Renal cortical epithelial cell (primary cell): ENCODE measurements at regions not wholly inside any gene's neighbourhood (a gene's known extent, or its start where the extent isn't known, plus 50 kb on each side); places are given as distances from the start of the nearest gene placed in this dataset.
"Not testable (repeated sequence)": the region's sequence is repeated elsewhere in the genome, so short reads cannot be mapped to it uniquely, and the experiment has no call there.

Source experiments
- DNase-seq: peaks from one replicate; pipeline ENCODE4 v3.0.0-alpha.2; 2011; ENCODE audit warnings: low read depth

- peak; percentile 59 for DNase-seq
Observed at GRCh38 chr1:196160066-196160795, 448.0 kb downstream of the KCNT2 start.

GRCh38 chr1:196155586-196155985, 452.7 kb downstream of the KCNT2 start:
- DNase-seq = no peak

- DNase-seq = no peak
Observed at GRCh38 chr1:196152975-196153374, 455.3 kb downstream of the KCNT2 start.

- no peak for DNase-seq
Observed at GRCh38 chr1:196152086-196152485, 456.2 kb downstream of the KCNT2 start.

- peak; percentile 40 for DNase-seq
Observed at GRCh38 chr1:196148367-196148970, 459.8 kb downstream of the KCNT2 start.

- DNase-seq = no peak
Observed at GRCh38 chr1:196147530-196147929, 460.7 kb downstream of the KCNT2 start.

- not testable (repeated sequence) for DNase-seq
Observed at GRCh38 chr1:196145151-196145550, 463.1 kb downstream of the KCNT2 start.

- DNase-seq = no peak
Observed at GRCh38 chr1:196144588-196144987, 463.7 kb downstream of the KCNT2 start.

GRCh38 chr1:196143602-196144342, 464.5 kb downstream of the KCNT2 start:
- DNase-seq = no peak

GRCh38 chr1:196142111-196142640, 466.1 kb downstream of the KCNT2 start:
- DNase-seq = peak; percentile 5

GRCh38 chr1:196136396-196136795, 471.8 kb downstream of the KCNT2 start:
- peak; percentile 47 for DNase-seq

GRCh38 chr1:196131691-196132090, 476.5 kb downstream of the KCNT2 start:
- DNase-seq = no peak

GRCh38 chr1:196128835-196129234, 479.4 kb downstream of the KCNT2 start:
- peak; percentile 16 for DNase-seq

GRCh38 chr1:196121181-196121580, 487.1 kb downstream of the KCNT2 start:
- DNase-seq = no peak

GRCh38 chr1:196115646-196116045, 492.6 kb downstream of the KCNT2 start:
- peak; percentile 82 for DNase-seq

- DNase-seq = no peak
Observed at GRCh38 chr1:196114193-196114592, 494.0 kb downstream of the KCNT2 start.

GRCh38 chr1:196108990-196109389, 499.2 kb downstream of the KCNT2 start:
- DNase-seq = not testable (repeated sequence)

- DNase-seq = peak; percentile 31
Observed at GRCh38 chr1:196105901-196106300, 502.3 kb downstream of the KCNT2 start.

GRCh38 chr1:196102826-196103225, 505.4 kb downstream of the KCNT2 start:
- DNase-seq = no peak

GRCh38 chr1:196098000-196098399, 510.2 kb downstream of the KCNT2 start:
- DNase-seq = no peak

GRCh38 chr1:196094821-196095220, 513.4 kb downstream of the KCNT2 start:
- no peak for DNase-seq

GRCh38 chr1:196091397-196092135, 516.7 kb downstream of the KCNT2 start:
- DNase-seq = no peak
